ENCODE measurements at regions not wholly inside any gene's neighbourhood (a gene's known extent, or its start where the extent isn't known, plus 50 kb on each side); places are given as distances from the start of the nearest gene placed in this dataset.
A peak's percentile ranks its signal among the peaks of the same experiment; 100 is the strongest.

DNA sequence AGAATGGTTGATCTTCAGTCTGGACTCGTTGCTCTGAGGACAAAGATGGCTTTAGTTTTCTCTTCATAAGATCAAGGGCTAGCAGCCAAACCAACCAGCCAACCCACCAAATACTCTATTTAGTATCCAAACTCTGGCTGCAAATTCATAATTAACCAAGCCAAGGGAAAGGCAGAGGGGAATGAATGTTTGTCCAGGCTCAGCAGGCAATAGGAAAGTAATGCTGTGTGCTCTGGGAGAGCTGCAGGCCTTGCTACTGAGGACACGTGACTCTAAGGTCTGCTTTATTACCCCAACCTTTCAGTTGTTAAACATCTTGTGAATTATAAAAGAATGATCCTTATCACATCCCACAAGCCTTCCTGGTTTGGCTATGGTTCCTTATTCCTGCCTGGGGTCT is 52.3 kb upstream of the GALNT15 start:
- peaks cover 0 to 7% (median 5%) of the 10 kb centered on the region in 3 donors for H3K4me1 ChIP-seq
- no peak for DNase-seq
- H3K4me3 ChIP-seq: no peak overlapping the region
- no peaks in the 10 kb centered on the region for H3K27me3 ChIP-seq
- TF ChIP-seq POLR2A (IDR thresholded peaks at IDR 0.05) (no peak), CTCF (IDR thresholded peaks at IDR 0.05) (no peak)
- intact Hi-C loops (cut with DNase I): no loop called here
- H3K36me3 ChIP-seq: no peaks in the 10 kb centered on the region
- 57 to 65% methylated on average over 2 of the region's 2 CpGs for WGBS, 2 donors
- H3K9me3 ChIP-seq: no peaks in the 10 kb centered on the region
- peak overlapping the region in 1 of 4 donors; percentile 10 for H3K27ac ChIP-seq

GRCh38 chr3:16122661-16123060 is 51.8 kb upstream of the GALNT15 start:
- H3K27ac ChIP-seq: peak overlapping the region in 1 of 4 donors; percentile 10
- no peaks in the 10 kb centered on the region for H3K9me3 ChIP-seq
- no peaks in the 10 kb centered on the region for H3K27me3 ChIP-seq
- 28 to 49% methylated on average over 2 of the region's 2 CpGs for WGBS, 2 donors
- DNase-seq: no peak
- no peaks in the 10 kb centered on the region for H3K36me3 ChIP-seq
- TF ChIP-seq CTCF (IDR thresholded peaks at IDR 0.05) (no peak), POLR2A (IDR thresholded peaks at IDR 0.05) (no peak)
- H3K4me3 ChIP-seq: no peak overlapping the region
- intact Hi-C loops (cut with DNase I): no loop called here
- peaks cover 0 to 7% (median 5%) of the 10 kb centered on the region in 3 donors for H3K4me1 ChIP-seq

GRCh38 chr3:16124636-16125035 is 49.8 kb upstream of the GALNT15 start:
- Histone ChIP-seq H3K27me3 (no peaks in the 10 kb centered on the region), H3K4me3 (no peak overlapping the region), H3K4me1 (peaks cover 0 to 7% (median 5%) of the 10 kb centered on the region in 3 donors), H3K9me3 (no peaks in the 10 kb centered on the region), H3K36me3 (no peaks in the 10 kb centered on the region), H3K27ac (no peak overlapping the region)
- 42 to 44% methylated on average over 2 of the region's 2 CpGs for WGBS, 2 donors
- TF ChIP-seq POLR2A (IDR thresholded peaks at IDR 0.05) (no peak), CTCF (IDR thresholded peaks at IDR 0.05) (no peak)
- DNase-seq: no peak
- intact Hi-C loops (cut with DNase I): no loop called here

Small RNAs in the stretch of these regions (small RNA-seq; reads per million reads assigned to genes)
- gene MIR563: 0 reads per million in 4 donors
